Activated naive CD4-positive, alpha-beta T cell treated with anti-CD3 and anti-CD28 coated beads for 36 hours (primary cell): ENCODE measurements at regions not wholly inside any gene's neighbourhood (a gene's known extent, or its start where the extent isn't known, plus 50 kb on each side); places are given as distances from the start of the nearest gene placed in this dataset.

Experiments
- CTCF ChIA-PET: fragments of 350-600 bp; sonication (Branson Sonifier 250); formaldehyde crosslinking; loops from one replicate; lab custom pipeline; 2021; ENCODE audit warnings: antibody characterized with exemption; lab: Charles Lee
- DNase-seq: peaks from one replicate; pipeline ENCODE4 v3.0.0-alpha.2; 2020
- H3K27ac Mint-ChIP-seq: one replicate; pipeline ENCODE4 v1.8.0; 2021; ENCODE audit warnings: mild to moderate bottlenecking, mixed read lengths
- H3K27me3 Mint-ChIP-seq: one replicate; pipeline ENCODE4 v1.8.0; 2021; ENCODE audit warnings: low read depth, mixed read lengths
- H3K36me3 Mint-ChIP-seq: one replicate; pipeline ENCODE4 v1.8.0; 2021; ENCODE audit warnings: low read depth, mixed read lengths
- H3K4me1 Mint-ChIP-seq: one replicate; pipeline ENCODE4 v1.8.0; 2021; ENCODE audit warnings: low read depth, mixed read lengths
- H3K4me3 Mint-ChIP-seq: one replicate; pipeline ENCODE4 v1.8.0; 2021; ENCODE audit warnings: mild to moderate bottlenecking, moderate library complexity, mixed read lengths
- H3K9me3 Mint-ChIP-seq: one replicate; pipeline ENCODE4 v1.8.0; 2021; ENCODE audit warnings: mixed read lengths
- intact Hi-C: fragments of 100-400 bp; cut with micrococcal nuclease; formaldehyde crosslinking; loops from one replicate; pipeline ENCODE4 v1.15.1; 2023

DNA sequence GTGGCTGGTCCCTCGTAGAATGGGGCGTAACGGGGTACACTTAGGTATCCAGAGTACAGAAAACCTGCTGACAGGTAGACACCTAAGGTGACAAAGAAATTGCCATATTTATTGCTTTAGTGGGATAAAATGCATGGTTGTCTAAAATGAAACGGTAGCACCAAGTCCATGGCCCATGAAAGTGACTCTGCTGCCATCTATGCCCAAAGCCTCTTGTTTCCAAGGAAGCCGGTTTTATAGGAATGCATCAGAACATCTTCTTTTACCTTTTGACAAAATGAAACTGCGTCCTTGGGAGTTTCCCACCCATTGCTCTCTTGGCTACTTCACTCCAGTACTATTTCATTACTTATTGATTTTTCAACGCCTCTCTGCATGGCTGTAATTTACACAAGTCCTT lies 151.3 kb upstream of the ZFHX3 start:
- CTCF ChIA-PET, result no interaction called here
- Mint-ChIP-seq H3K4me1 (no peaks in the 10 kb centered on the region), H3K4me3 (no peak overlapping the region), H3K36me3 (no peaks in the 10 kb centered on the region), H3K9me3 (no peaks in the 10 kb centered on the region), H3K27me3 (no peaks in the 10 kb centered on the region), H3K27ac (no peak overlapping the region)
- no peak for DNase-seq
- intact Hi-C loops, result no loop called here

DNA sequence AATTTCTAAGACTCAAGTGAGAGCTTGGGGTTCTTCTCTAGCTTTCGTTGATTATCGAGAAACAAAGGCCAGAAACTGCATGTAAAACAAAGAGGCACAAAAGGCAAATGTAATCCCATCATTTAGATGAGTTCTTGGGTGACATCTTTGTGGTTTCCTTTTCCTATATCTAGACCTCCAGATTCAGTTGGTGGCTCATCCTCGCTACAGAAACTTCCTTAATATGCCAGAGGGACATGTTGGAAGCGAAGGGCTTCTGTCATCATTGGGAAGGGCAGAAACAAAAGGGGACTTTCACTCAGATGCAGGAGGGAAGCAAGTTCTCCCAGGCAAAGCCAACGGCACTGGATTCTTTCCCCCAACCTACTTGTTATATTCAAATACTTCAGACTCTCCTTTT lies 150.6 kb upstream of the ZFHX3 start:
- no peak for DNase-seq
- H3K4me3 Mint-ChIP-seq, result no peak overlapping the region
- intact Hi-C loops, result no loop called here
- no peaks in the 10 kb centered on the region for H3K36me3 Mint-ChIP-seq
- H3K4me1 Mint-ChIP-seq, result no peaks in the 10 kb centered on the region
- H3K27ac Mint-ChIP-seq, result no peak overlapping the region
- H3K9me3 Mint-ChIP-seq, result no peaks in the 10 kb centered on the region
- CTCF ChIA-PET, result no interaction called here
- no peaks in the 10 kb centered on the region for H3K27me3 Mint-ChIP-seq

DNA sequence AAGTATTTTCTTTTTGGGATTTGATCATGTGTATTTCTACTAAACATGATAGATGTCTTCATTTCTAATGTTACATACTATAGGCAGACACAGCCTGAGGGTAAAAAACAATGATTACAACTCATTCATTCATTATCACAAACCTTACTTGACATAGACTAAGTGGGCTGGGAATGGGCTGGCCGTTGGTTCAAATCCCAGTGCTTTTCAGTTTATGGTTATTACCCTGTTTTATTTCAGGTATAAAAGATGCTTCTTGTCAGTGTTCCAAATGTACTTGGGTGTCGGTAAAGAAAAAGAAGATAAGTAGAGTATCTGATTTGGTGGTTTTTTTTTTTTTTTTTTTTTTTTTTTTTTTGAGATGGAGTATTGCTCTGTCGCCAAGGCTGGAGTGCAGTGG lies 149.7 kb upstream of the ZFHX3 start:
- CTCF ChIA-PET, result interaction anchor here (0.6 to 1.8 kb wide), 2 partner anchors 38 to 365 kb away, joined by 3 to 8 read pairs; no protein-coding TSS in a partner anchor

DNA sequence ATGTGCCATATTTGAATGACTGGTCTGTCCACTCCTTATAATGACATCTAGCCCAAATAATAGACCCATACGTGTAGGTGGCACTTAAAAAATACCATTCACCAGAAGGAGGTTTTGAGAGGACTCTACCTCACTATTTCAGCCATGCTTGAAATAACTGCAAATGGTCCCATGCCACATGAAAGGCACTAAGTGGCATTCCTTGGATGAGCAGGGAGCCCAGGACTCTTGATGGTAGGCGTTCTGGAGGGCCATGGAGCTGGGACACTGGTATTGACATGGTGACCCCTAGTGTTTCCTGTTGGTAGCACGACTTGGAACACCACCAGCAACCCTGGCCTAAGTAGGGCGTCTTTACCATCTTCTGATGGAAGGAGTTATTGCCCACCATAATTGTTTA lies 148.7 kb upstream of the ZFHX3 start:
- peak; percentile 52 for DNase-seq
- no peaks in the 10 kb centered on the region for H3K4me1 Mint-ChIP-seq
- no peak overlapping the region for H3K27ac Mint-ChIP-seq
- H3K9me3 Mint-ChIP-seq, result no peaks in the 10 kb centered on the region
- no peaks in the 10 kb centered on the region for H3K36me3 Mint-ChIP-seq
- no peaks in the 10 kb centered on the region for H3K27me3 Mint-ChIP-seq
- H3K4me3 Mint-ChIP-seq, result no peak overlapping the region
- intact Hi-C loops, result loop anchor here (1.0 kb wide), 1 partner anchor 364 kb away; no protein-coding TSS in a partner anchor
- CTCF ChIA-PET, result interaction anchor here (0.6 to 1.8 kb wide), 3 partner anchors 364 to 1071 kb away, joined by 3 to 8 read pairs (median 4); no protein-coding TSS in a partner anchor

More for the DNA sequence above, 149.7 kb upstream of the ZFHX3 start:
- no peak for DNase-seq
- Mint-ChIP-seq H3K27ac (no peak overlapping the region), H3K27me3 (no peaks in the 10 kb centered on the region), H3K4me3 (no peak overlapping the region), H3K9me3 (no peaks in the 10 kb centered on the region), H3K4me1 (no peaks in the 10 kb centered on the region), H3K36me3 (no peaks in the 10 kb centered on the region)
- intact Hi-C loops, result loop anchor here (1.0 kb wide), 1 partner anchor 365 kb away; no protein-coding TSS in a partner anchor

DNA sequence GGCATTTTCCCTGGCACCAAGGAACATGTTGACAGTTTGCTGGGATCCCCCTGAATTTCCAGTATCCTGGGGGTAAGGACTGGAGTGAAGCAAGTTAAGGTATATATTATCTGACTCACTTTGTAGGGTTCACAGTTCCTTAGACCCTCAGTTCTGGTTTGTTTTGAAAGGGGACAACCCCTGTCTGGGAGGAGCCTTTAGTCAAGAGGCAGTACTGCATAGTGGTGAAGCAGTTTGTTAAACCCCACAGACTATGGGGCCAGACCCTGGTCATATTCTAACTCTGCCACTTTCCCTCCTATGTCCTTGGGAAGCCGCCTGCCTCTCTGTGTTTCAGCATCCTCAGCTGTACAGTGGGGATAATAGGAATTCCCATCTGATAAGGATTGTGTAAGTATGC lies 145.5 kb upstream of the ZFHX3 start:
- Mint-ChIP-seq H3K4me1 (no peaks in the 10 kb centered on the region), H3K4me3 (no peak overlapping the region), H3K36me3 (no peaks in the 10 kb centered on the region), H3K9me3 (no peaks in the 10 kb centered on the region), H3K27ac (no peak overlapping the region), H3K27me3 (no peaks in the 10 kb centered on the region)
- intact Hi-C loops, result no loop called here
- DNase-seq, result no peak
- CTCF ChIA-PET, result no interaction called here

DNA sequence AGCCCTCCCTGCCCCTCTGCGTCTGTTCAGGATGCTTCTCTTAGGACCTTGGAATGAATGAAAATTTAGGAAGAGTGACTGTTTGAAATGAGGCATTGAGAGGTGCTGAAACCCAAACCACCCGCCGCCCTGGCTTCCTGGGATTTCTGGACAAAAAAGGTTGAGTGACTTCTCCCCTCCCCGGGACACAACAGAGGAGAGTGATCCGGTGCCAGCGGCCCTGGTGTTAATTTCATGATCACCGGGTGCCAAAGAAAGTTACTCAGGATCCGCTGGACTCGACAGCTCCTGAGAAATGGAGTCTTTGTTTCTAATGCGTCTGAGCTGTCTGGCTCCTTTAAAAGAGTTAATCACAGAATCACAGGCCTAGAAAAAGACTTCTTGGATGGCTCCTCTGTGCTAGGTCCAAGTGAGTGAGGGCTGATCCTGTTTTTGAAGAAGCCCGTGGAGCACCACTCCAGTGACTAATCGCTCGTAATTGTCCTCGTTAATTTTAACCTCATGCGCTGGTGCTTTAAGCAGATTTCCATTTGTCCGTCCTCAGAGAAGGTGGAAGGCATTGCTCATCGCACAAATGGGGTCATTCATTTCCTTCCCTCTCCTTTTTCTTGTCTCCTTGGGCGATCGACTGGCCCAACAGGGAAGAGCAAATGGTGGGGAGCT lies 144.4 kb upstream of the ZFHX3 start:
- no peak for DNase-seq
- no peaks in the 10 kb centered on the region for H3K36me3 Mint-ChIP-seq
- CTCF ChIA-PET, result no interaction called here
- intact Hi-C loops, result no loop called here
- H3K9me3 Mint-ChIP-seq, result no peaks in the 10 kb centered on the region
- H3K27ac Mint-ChIP-seq, result no peak overlapping the region
- no peaks in the 10 kb centered on the region for H3K27me3 Mint-ChIP-seq
- no peak overlapping the region for H3K4me3 Mint-ChIP-seq
- no peaks in the 10 kb centered on the region for H3K4me1 Mint-ChIP-seq

DNA sequence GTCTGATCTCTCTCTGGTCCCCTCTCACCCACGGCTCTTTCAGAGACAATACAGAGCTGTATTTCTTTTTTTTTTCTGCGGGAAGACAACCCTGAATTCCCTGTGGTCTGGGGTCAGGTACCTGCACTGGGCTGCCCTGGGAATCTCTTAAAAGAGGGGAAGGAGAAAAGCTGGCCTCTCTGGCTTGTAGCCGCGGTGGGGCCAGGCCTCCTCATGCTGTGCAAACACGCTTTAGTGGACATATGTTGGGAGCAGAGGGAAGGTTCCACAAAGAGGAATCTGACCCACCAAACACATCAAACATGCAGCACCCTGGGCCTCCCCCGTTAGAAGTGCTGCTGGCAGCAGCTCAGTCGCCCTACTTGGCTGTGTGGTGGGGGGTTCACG lies 143.7 kb upstream of the ZFHX3 start:
- intact Hi-C loops, result no loop called here
- H3K9me3 Mint-ChIP-seq, result no peaks in the 10 kb centered on the region
- no peak for DNase-seq

DNA sequence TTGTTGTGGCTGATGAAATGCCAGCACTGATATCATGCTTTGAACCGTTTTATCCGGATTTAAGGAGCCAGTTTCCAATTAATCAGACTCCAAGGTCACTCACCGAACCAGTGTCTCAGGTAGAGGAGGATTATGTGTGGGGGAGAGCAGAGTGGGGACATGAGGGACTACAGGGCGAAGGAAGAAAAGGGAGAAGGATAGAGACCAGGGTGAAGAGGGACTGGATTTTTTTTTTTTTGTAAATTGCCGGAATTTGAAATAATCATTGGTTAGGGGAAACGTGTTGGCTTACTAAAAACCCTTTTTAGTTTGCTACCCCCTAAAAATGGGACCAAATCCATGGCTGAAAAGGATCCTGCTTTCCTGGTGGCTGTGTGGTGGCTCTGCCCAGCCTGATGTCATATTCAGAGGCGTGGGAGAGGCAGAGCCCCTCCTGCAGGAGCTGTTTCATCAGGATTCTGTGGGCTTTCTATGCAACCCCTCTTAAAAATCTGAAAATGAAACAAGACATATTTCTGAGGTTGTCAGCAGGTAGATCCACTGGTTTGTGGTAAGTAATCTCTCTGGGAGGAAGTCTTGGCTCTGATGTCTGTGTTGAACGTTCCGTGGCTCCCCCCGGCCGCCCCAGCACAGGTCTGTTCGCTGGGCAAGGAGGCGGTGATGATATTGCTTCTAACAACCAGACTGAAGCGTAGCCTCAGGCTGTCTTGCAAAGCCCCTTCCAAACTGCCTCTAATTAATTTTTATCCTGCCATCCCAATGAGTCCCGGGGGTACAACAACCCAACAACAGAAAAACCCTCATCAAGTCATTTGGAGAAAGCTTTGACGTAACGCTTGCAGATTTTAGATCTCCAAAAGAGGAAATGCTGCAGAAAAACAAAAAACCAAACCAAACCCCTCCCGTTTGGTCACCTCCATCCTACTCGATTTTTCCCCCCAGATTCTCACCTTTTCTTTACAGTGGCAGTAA lies 143.0 kb upstream of the ZFHX3 start:
- H3K27me3 Mint-ChIP-seq, result no peaks in the 10 kb centered on the region
- DNase-seq, result no peak
- no peaks in the 10 kb centered on the region for H3K36me3 Mint-ChIP-seq
- H3K4me3 Mint-ChIP-seq, result no peak overlapping the region
- H3K4me1 Mint-ChIP-seq, result no peaks in the 10 kb centered on the region
- intact Hi-C loops, result no loop called here
- H3K9me3 Mint-ChIP-seq, result no peaks in the 10 kb centered on the region
- CTCF ChIA-PET, result interaction anchor here (0.5 kb wide), 1 partner anchor 1020 kb away, joined by 3 read pairs; no protein-coding TSS in a partner anchor
- H3K27ac Mint-ChIP-seq, result no peak overlapping the region

More for the DNA sequence above, 143.7 kb upstream of the ZFHX3 start:
- no peaks in the 10 kb centered on the region for H3K36me3 Mint-ChIP-seq
- H3K27me3 Mint-ChIP-seq, result no peaks in the 10 kb centered on the region
- H3K4me3 Mint-ChIP-seq, result no peak overlapping the region
- no peaks in the 10 kb centered on the region for H3K4me1 Mint-ChIP-seq
- CTCF ChIA-PET, result no interaction called here
- no peak overlapping the region for H3K27ac Mint-ChIP-seq

DNA sequence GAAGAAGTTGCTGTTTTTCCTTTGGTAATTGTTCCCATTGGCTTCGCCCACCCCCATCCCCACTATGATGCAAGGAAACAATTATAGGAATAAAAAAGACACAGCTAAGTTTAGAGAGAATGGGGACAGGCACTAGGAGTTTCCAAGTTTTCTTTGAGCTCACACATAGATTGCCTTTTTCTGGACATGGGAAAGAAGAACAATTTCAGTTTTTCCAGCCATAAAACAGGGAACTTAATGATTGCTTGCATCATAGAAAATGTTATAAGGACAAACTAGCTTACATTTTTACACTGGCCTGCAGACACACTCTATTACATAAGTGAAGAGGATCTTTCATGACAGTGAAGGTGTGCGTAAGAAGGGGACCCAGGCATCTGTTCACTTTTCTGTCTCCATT lies 142.3 kb upstream of the ZFHX3 start:
- H3K36me3 Mint-ChIP-seq, result no peaks in the 10 kb centered on the region

DNA sequence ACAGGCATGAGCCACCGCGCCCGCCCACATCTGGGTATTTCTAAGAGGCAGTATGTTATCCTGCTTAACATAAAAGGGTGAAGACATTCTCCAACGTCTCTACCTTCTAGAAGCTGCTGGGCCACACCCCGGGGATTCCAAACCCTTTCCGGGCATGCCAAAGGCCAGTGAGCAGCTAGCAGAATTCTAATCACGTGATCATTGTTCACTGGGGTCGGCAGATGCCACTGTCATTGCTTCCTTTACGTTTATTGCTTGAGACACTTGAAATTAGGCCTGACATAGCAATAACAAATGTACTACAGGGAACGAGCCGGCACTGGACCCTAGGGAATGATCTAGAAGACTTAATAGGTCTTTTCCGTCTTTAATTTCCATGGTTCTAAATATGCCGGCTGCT lies 141.2 kb upstream of the ZFHX3 start:
- no peak overlapping the region for H3K27ac Mint-ChIP-seq
- DNase-seq, result no peak
- H3K9me3 Mint-ChIP-seq, result no peaks in the 10 kb centered on the region
- H3K27me3 Mint-ChIP-seq, result no peaks in the 10 kb centered on the region
- H3K4me1 Mint-ChIP-seq, result no peaks in the 10 kb centered on the region
- H3K36me3 Mint-ChIP-seq, result no peaks in the 10 kb centered on the region
- intact Hi-C loops, result no loop called here
- no peak overlapping the region for H3K4me3 Mint-ChIP-seq
- CTCF ChIA-PET, result no interaction called here

More for the DNA sequence above, 142.3 kb upstream of the ZFHX3 start:
- no peaks in the 10 kb centered on the region for H3K27me3 Mint-ChIP-seq
- no peak for DNase-seq
- intact Hi-C loops, result no loop called here
- no peaks in the 10 kb centered on the region for H3K4me1 Mint-ChIP-seq
- H3K27ac Mint-ChIP-seq, result no peak overlapping the region
- CTCF ChIA-PET, result no interaction called here
- H3K9me3 Mint-ChIP-seq, result no peaks in the 10 kb centered on the region
- H3K4me3 Mint-ChIP-seq, result no peak overlapping the region

DNA sequence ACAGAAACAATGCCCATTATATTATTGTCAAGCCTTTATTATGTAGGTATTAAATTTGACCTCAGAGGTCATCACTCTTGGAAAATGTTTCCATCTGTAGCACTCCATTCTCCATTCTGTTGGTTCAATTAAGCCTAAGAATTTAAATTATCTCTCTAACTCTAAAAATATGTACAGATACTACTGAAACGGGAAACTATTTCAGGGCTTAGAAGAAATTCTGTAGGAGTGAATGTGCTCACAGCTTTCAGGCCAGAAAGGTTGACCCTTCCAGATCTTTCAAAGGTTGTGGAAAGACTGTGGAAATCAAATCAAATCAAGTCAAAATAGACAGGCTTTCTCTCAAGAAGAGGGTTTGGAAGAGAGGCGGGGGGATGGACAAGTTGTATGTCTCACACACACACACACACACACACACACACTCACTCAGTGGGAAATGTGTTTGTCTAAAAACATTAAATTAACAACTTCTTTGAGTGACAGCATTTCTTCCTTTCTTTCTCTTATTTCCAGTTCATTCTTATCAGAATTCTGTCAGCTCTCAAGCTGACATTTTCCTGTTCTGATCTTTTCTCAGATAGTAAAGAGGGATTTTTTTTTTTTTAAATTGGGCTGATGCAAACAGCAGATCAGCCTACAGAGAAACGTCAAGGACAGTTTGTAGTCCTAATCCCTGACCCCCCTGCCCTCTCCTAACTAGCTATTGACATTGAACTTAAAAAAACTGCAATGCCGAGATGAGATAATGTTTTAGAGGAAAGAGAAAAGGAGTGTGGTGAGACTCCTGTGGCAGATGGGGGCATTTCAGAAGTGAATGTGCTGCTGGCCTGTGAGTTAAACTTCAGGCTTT lies 139.0 kb upstream of the ZFHX3 start:
- H3K4me1 Mint-ChIP-seq, result no peaks in the 10 kb centered on the region
- H3K27me3 Mint-ChIP-seq, result no peaks in the 10 kb centered on the region
- intact Hi-C loops, result no loop called here
- no peak overlapping the region for H3K27ac Mint-ChIP-seq
- no peak overlapping the region for H3K4me3 Mint-ChIP-seq
- CTCF ChIA-PET, result interaction anchor here (0.6 kb wide), 1 partner anchor 858 kb away, joined by 3 read pairs; no protein-coding TSS in a partner anchor
- DNase-seq, result no peak
- H3K9me3 Mint-ChIP-seq, result no peaks in the 10 kb centered on the region
- no peaks in the 10 kb centered on the region for H3K36me3 Mint-ChIP-seq

DNA sequence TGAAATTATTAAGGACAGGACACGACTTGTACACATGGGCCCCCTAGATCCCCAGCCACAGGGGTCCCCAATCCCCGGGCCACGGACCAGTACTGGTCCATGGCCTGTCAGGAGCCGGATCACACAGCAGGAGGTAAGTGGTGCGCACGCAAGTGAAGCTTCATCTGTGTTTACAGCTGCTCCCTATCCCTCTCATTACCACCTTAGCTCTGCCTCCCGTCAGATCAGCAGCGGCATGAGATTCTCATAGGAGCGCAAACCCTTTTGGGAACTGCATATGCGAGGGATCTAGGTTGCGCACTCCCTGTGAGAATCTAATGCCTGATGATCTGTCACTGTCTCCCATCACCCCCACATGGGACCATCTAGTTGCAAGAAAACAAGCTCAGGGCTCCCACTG lies 137.8 kb upstream of the ZFHX3 start:
- DNase-seq, result no peak
- H3K27ac Mint-ChIP-seq, result no peak overlapping the region
- CTCF ChIA-PET, result no interaction called here
- intact Hi-C loops, result no loop called here
- no peaks in the 10 kb centered on the region for H3K27me3 Mint-ChIP-seq
- no peaks in the 10 kb centered on the region for H3K36me3 Mint-ChIP-seq
- no peaks in the 10 kb centered on the region for H3K9me3 Mint-ChIP-seq
- no peak overlapping the region for H3K4me3 Mint-ChIP-seq
- no peaks in the 10 kb centered on the region for H3K4me1 Mint-ChIP-seq
